GM20000 (cell line): ENCODE measurements at regions not wholly inside any gene's neighbourhood (a gene's known extent, or its start where the extent isn't known, plus 50 kb on each side); places are given as distances from the start of the nearest gene placed in this dataset.

Source experiments
- DNase-seq: peaks from one replicate; pipeline ENCODE4 v3.0.0; 2012; ENCODE audit warnings: low spot score
- TF ChIP-seq, protein P1 (sequence below): IDR thresholded peaks from 2 replicates; pipeline ENCODE4 v1.5.1; 2012; ENCODE audit warnings: mild to moderate bottlenecking, control low read depth; ENCODE audit errors: extremely low read depth, missing control alignments

GRCh38 chr2:208819190-208819589 lies 412.6 kb downstream of the PTH2R start:
- TF ChIP-seq, protein P1, sequence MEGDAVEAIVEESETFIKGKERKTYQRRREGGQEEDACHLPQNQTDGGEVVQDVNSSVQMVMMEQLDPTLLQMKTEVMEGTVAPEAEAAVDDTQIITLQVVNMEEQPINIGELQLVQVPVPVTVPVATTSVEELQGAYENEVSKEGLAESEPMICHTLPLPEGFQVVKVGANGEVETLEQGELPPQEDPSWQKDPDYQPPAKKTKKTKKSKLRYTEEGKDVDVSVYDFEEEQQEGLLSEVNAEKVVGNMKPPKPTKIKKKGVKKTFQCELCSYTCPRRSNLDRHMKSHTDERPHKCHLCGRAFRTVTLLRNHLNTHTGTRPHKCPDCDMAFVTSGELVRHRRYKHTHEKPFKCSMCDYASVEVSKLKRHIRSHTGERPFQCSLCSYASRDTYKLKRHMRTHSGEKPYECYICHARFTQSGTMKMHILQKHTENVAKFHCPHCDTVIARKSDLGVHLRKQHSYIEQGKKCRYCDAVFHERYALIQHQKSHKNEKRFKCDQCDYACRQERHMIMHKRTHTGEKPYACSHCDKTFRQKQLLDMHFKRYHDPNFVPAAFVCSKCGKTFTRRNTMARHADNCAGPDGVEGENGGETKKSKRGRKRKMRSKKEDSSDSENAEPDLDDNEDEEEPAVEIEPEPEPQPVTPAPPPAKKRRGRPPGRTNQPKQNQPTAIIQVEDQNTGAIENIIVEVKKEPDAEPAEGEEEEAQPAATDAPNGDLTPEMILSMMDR, result no peak
- no peak for DNase-seq

GRCh38 chr2:208820014-208820688 lies 413.6 kb downstream of the PTH2R start:
- TF ChIP-seq, protein P1, result peak; percentile 21
- DNase-seq, result no peak

DNA sequence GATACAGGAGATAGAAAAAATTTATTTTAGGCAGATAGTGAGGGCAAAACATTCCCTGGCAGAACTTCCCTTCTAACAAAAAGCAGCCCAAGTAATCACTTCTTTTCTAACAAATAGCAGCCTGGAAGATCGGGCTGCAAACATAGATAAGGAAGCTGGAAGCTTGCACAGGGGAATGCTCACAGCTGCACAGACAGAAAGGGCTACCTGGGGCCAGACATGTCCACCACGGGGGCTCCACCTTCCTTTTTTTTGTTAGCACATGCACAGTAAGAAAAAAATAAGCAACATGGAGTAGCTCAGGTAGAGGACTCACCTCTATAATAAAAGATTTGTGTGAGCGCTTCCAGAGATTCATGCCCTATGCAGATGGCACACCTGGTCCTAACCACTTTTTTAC lies 420.5 kb downstream of the PTH2R start:
- TF ChIP-seq, protein P1, result no peak
- DNase-seq, result no peak

GRCh38 chr2:208827549-208828221 lies 421.1 kb downstream of the PTH2R start:
- TF ChIP-seq, protein P1, result no peak
- no peak for DNase-seq

GRCh38 chr2:208830203-208830602 lies 423.6 kb downstream of the PTH2R start:
- DNase-seq, result no peak
- TF ChIP-seq, protein P1, result no peak

DNA sequence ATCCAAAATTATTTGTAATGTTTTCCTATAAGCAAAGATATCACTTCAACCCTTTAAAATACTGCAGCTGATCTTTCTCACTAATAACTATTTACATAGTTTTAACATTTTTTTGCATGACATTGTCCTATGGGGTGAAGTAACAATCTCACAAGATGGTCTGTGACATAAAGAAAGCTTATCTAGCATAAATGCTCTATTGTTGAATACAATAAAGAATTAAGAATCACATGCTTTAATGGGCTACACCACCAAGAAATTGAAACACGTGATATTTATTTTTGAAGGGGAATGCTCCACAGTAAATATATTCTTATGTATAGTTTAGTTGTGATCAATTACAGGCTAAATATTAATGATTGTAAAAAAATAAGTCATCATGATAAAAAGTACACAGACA lies 441.1 kb downstream of the PTH2R start:
- TF ChIP-seq, protein P1, result no peak
- no peak for DNase-seq

- no peak for DNase-seq
- TF ChIP-seq, protein P1, result no peak
These were observed 448.1 kb downstream of the PTH2R start for GRCh38 chr2:208854717-208855116.
